Suprapubic skin (tissue), 4 donors: ENCODE measurements at regions not wholly inside any gene's neighbourhood (a gene's known extent, or its start where the extent isn't known, plus 50 kb on each side); places are given as distances from the start of the nearest gene placed in this dataset.

Experiments used
- POLR2A ChIP-seq, 2 donors: fragments of 450-650 bp; IDR thresholded peaks; one replicate each; pipeline ENCODE4 v1.6.1; 2017; ENCODE audit warnings: antibody characterized with exemption in 2 of 2, mild to moderate bottlenecking in 2 of 2, moderate library complexity in 2 of 2
- POLR2AphosphoS5 ChIP-seq, 3 donors: sonication (generic); formaldehyde crosslinking; IDR thresholded peaks; one replicate each; pipeline ENCODE4 v1.6.1; 2017; ENCODE audit warnings: antibody characterized with exemption in 3 of 3
- TF ChIP-seq, protein P1 (sequence below), 2 donors: fragments of 200-600 bp in 1 of 2; fragments of 450-650 bp in 1 of 2; sonication (generic) in 1 of 2; IDR thresholded peaks; one replicate each; pipeline ENCODE4 v1.5.1; 2016 to 2019; ENCODE audit warnings: antibody characterized with exemption in 2 of 2, mild to moderate bottlenecking in 1 of 2, moderate library complexity in 1 of 2

DNA sequence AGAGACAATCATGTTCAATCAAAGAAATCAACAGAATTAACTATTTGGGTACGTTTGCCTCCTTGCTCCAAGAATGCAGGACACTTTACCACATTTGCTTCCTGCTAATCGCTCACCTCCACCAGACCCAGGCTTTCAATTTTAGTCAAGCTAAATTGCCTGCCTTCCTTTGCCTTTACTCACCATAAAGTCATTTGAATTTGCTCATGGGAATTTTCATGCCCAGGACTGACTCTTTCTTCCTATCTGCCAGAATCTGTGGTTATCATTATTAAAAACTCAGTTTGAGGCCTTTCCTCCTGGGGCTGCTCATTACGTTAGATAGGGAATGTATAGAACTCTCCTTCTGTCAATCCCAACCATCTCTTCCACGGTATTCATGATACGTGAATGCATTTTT lies 1935.3 kb upstream of the WWC1 start:
- TF ChIP-seq, protein P1, sequence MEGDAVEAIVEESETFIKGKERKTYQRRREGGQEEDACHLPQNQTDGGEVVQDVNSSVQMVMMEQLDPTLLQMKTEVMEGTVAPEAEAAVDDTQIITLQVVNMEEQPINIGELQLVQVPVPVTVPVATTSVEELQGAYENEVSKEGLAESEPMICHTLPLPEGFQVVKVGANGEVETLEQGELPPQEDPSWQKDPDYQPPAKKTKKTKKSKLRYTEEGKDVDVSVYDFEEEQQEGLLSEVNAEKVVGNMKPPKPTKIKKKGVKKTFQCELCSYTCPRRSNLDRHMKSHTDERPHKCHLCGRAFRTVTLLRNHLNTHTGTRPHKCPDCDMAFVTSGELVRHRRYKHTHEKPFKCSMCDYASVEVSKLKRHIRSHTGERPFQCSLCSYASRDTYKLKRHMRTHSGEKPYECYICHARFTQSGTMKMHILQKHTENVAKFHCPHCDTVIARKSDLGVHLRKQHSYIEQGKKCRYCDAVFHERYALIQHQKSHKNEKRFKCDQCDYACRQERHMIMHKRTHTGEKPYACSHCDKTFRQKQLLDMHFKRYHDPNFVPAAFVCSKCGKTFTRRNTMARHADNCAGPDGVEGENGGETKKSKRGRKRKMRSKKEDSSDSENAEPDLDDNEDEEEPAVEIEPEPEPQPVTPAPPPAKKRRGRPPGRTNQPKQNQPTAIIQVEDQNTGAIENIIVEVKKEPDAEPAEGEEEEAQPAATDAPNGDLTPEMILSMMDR (IDR thresholded peaks at IDR 0.05), result no peak
- TF ChIP-seq POLR2A (IDR thresholded peaks at IDR 0.05), result no peak
- no peak for TF ChIP-seq POLR2AphosphoS5 (IDR thresholded peaks at IDR 0.05)
